CD4-positive, alpha-beta T cell treated with Interleukin-2 at 100 ng/mL for 4 hours (primary cell): ENCODE measurements at regions not wholly inside any gene's neighbourhood (a gene's known extent, or its start where the extent isn't known, plus 50 kb on each side); places are given as distances from the start of the nearest gene placed in this dataset.

Experiments
- DNase-seq: peaks from one replicate; pipeline ENCODE4 v3.0.0-alpha.2; 2020; ENCODE audit warnings: low spot score

GRCh38 chr16:82358161-82358560 lies 188.1 kb upstream of the MPHOSPH6 start:
- no peak for DNase-seq

GRCh38 chr16:82357237-82357636 lies 187.2 kb upstream of the MPHOSPH6 start:
- DNase-seq = no peak

- no peak for DNase-seq
Measured at GRCh38 chr16:82350560-82350959, 180.5 kb upstream of the MPHOSPH6 start.

GRCh38 chr16:82345318-82345717 lies 175.3 kb upstream of the MPHOSPH6 start:
- DNase-seq = no peak

- no peak for DNase-seq
Measured at GRCh38 chr16:82344157-82344556, 174.1 kb upstream of the MPHOSPH6 start.

GRCh38 chr16:82341146-82341669 lies 171.2 kb upstream of the MPHOSPH6 start:
- no peak for DNase-seq

- no peak for DNase-seq
Measured at GRCh38 chr16:82340531-82340930, 170.5 kb upstream of the MPHOSPH6 start.

GRCh38 chr16:82337355-82337754 lies 167.3 kb upstream of the MPHOSPH6 start:
- no peak for DNase-seq

- DNase-seq = no peak
Measured at GRCh38 chr16:82331974-82332750, 162.1 kb upstream of the MPHOSPH6 start.

GRCh38 chr16:82331397-82331796 lies 161.4 kb upstream of the MPHOSPH6 start:
- DNase-seq = no peak

GRCh38 chr16:82329504-82330192 lies 159.6 kb upstream of the MPHOSPH6 start:
- no peak for DNase-seq

- no peak for DNase-seq
Measured at GRCh38 chr16:82328881-82329469, 159.0 kb upstream of the MPHOSPH6 start.

GRCh38 chr16:82323171-82323570 lies 153.1 kb upstream of the MPHOSPH6 start:
- no peak for DNase-seq

GRCh38 chr16:82322177-82322576 lies 152.2 kb upstream of the MPHOSPH6 start:
- no peak for DNase-seq

- no peak for DNase-seq
Measured at GRCh38 chr16:82319038-82319437, 149.0 kb upstream of the MPHOSPH6 start.

GRCh38 chr16:82317411-82318167 lies 147.6 kb upstream of the MPHOSPH6 start:
- DNase-seq = no peak

GRCh38 chr16:82313754-82314153 lies 143.7 kb upstream of the MPHOSPH6 start:
- no peak for DNase-seq

- no peak for DNase-seq
Measured at GRCh38 chr16:82311528-82311927, 141.5 kb upstream of the MPHOSPH6 start.

GRCh38 chr16:82302042-82302727 lies 132.2 kb upstream of the MPHOSPH6 start:
- no peak for DNase-seq

- no peak for DNase-seq
Measured at GRCh38 chr16:82301146-82301755, 131.2 kb upstream of the MPHOSPH6 start.

GRCh38 chr16:82300374-82300951 lies 130.4 kb upstream of the MPHOSPH6 start:
- no peak for DNase-seq
